ENCODE measurements at regions not wholly inside any gene's neighbourhood (a gene's known extent, or its start where the extent isn't known, plus 50 kb on each side); places are given as distances from the start of the nearest gene placed in this dataset.

- TF ChIP-seq RAD21 (IDR thresholded peaks at IDR 0.05; ENCODE audit: low read depth) (no peak), USF1 (IDR thresholded peaks at IDR 0.05) (no peak), REST (IDR thresholded peaks at IDR 0.05; ENCODE audit: low read depth) (no peak), TAF1 (IDR thresholded peaks at IDR 0.05; ENCODE audit: low read depth) (no peak), MAX (IDR thresholded peaks at IDR 0.05) (no peak), YY1 (IDR thresholded peaks at IDR 0.05; ENCODE audit: low read depth) (no peak), EP300 (IDR thresholded peaks at IDR 0.05; ENCODE audit: borderline replicate concordance) (no peak)
Observed at GRCh38 chr6:94251878-94252277, 832.5 kb upstream of the EPHA7 start.
